Right ventricle myocardium inferior (tissue), 1 donor: ENCODE measurements at regions not wholly inside any gene's neighbourhood (a gene's known extent, or its start where the extent isn't known, plus 50 kb on each side); places are given as distances from the start of the nearest gene placed in this dataset.

Experiments
- ATAC-seq: fragments of 200-7000 bp; cut with Tn5 transposase; one replicate; pipeline ENCODE4 v1.9.1; 2020; ENCODE audit warnings: mild to moderate bottlenecking, moderate library complexity
- DNase-seq: peaks from one replicate; pipeline ENCODE4 v3.0.0; 2021; ENCODE audit errors: missing footprints
- intact Hi-C: fragments of 100-400 bp; cut with DNase I; formaldehyde crosslinking; loops from one replicate; pipeline ENCODE4 v1.11.0; 2022
- donor health status: DM: no; HTN: yes; CAD: no; lungs with severe emphysema.

- intact Hi-C loops, result no loop called here
- no peak for DNase-seq
- no peak for ATAC-seq
These were observed 1015.7 kb downstream of the FSTL5 start for GRCh38 chr4:161148051-161148450.

- DNase-seq, result no peak
- intact Hi-C loops, result no loop called here
- no peak for ATAC-seq
These were observed 1020.4 kb downstream of the FSTL5 start for GRCh38 chr4:161143375-161143774.

- ATAC-seq, result no peak
- intact Hi-C loops, result no loop called here
These were observed 1029.0 kb downstream of the FSTL5 start for GRCh38 chr4:161134795-161135194.

GRCh38 chr4:161133586-161134276 is 1030.1 kb downstream of the FSTL5 start:
- ATAC-seq (no peak), DNase-seq (no peak)
- intact Hi-C loops, result no loop called here

More at GRCh38 chr4:161134795-161135194, 1029.0 kb downstream of the FSTL5 start:
- no peak for DNase-seq

GRCh38 chr4:161132715-161133425 is 1030.9 kb downstream of the FSTL5 start:
- intact Hi-C loops, result no loop called here
- ATAC-seq (no peak), DNase-seq (no peak)

- ATAC-seq (no peak), DNase-seq (no peak)
- intact Hi-C loops, result no loop called here
These were observed 1042.3 kb downstream of the FSTL5 start for GRCh38 chr4:161121451-161121850.

GRCh38 chr4:161101881-161102280 is 1061.9 kb downstream of the FSTL5 start:
- no peak for ATAC-seq
- intact Hi-C loops, result no loop called here
- no peak for DNase-seq

GRCh38 chr4:161097821-161098220 is 1066.0 kb downstream of the FSTL5 start:
- no peak for DNase-seq
- intact Hi-C loops, result no loop called here
- ATAC-seq, result no peak

- intact Hi-C loops, result no loop called here
- DNase-seq (no peak), ATAC-seq (no peak)
These were observed 1102.8 kb downstream of the FSTL5 start for GRCh38 chr4:161061046-161061445.
